ENCODE measurements at regions not wholly inside any gene's neighbourhood (a gene's known extent, or its start where the extent isn't known, plus 50 kb on each side); places are given as distances from the start of the nearest gene placed in this dataset.

DNA sequence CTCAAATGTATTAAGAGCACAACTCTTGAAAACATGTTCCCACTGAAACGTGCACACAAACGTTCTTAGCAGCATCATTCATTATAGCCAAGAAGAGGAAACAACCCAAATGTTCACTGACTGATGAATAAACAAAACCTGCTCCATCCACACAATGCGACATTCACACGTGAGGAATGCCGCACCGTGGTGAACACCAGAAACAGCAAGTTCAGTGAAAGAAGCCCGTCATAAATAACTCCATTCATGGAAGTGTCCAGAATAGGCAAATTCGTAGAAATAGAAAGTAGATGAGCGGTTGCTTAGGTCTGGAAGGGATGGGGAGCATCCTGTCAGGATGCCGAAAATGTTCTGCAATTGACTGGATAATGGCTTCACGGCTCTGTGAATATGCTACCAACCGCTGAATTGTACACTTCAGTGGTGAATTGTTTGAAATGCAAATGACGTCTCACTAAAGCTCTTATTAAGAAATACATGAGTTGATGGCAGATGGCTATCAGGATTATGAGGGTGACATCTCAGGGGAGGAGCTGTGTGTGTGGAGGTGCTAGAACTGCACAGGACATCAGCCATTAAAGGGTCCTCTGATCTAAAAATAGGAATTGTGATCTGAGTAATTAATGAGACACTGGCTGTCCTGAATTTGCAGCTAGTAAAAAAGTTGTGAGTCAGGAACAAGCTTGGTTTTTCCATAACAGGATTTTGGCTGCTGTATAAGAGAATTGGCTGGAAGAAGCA is 771.0 kb downstream of the KCNJ18 start:
- FAIRE-seq: no peak
- no peak for DNase-seq (ENCODE audit: extremely low spot score, insufficient read length, low read depth)

GRCh38 chr17:22464041-22464440 is 771.7 kb downstream of the KCNJ18 start:
- FAIRE-seq: no peak
- DNase-seq (ENCODE audit: extremely low spot score, insufficient read length, low read depth): no peak

- no peak for FAIRE-seq
- DNase-seq (ENCODE audit: extremely low spot score, insufficient read length, low read depth): no peak
Observed at GRCh38 chr17:22467720-22468119, 775.4 kb downstream of the KCNJ18 start.

DNA sequence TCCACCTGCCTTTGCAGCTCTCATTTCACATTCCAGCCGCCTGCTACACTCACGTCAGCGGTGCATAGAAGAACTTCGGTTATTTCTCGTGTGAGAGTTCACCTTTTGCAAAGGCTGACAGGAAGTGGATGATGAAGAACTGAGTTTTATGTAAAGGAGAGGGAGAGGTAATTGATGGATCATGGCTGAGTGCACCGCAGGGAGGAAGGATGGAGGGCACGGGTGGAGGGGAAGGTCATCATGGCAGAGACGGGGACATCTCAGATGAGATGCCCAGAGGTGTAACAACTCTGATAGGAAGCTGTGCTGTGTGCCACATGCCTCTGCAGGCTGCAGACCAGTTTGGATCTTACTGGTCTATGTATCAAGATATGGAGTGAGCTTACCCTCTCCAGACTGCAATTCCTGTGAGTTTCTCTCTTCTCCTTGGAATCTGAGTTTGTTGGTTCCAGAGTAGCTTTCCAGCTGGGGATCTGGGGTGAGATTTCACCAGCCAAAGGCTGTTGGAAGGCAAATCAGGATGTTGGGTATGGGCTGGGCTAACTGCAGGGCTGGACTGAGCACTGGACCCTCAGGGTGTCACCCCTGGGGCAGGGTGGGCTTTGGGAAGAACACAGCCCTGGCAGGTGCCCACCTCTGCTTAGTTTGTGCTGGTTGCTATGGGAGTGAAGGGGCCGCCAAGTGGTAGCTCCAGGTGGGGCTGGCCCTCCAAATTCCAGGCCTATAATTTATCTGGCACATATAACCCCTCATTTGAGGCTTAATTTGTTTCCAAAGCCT is 777.0 kb downstream of the KCNJ18 start:
- FAIRE-seq: no peak
- DNase-seq (ENCODE audit: extremely low spot score, insufficient read length, low read depth): no peak

GRCh38 chr17:22469941-22470340 is 777.6 kb downstream of the KCNJ18 start:
- no peak for FAIRE-seq
- DNase-seq (ENCODE audit: extremely low spot score, insufficient read length, low read depth): no peak

- DNase-seq (ENCODE audit: extremely low spot score, insufficient read length, low read depth) (no peak), FAIRE-seq (no peak)
Observed at GRCh38 chr17:22470411-22471175, 778.3 kb downstream of the KCNJ18 start.

GRCh38 chr17:22484826-22485225 is 792.5 kb downstream of the KCNJ18 start:
- FAIRE-seq (no peak), DNase-seq (ENCODE audit: extremely low spot score, insufficient read length, low read depth) (no peak)

DNA sequence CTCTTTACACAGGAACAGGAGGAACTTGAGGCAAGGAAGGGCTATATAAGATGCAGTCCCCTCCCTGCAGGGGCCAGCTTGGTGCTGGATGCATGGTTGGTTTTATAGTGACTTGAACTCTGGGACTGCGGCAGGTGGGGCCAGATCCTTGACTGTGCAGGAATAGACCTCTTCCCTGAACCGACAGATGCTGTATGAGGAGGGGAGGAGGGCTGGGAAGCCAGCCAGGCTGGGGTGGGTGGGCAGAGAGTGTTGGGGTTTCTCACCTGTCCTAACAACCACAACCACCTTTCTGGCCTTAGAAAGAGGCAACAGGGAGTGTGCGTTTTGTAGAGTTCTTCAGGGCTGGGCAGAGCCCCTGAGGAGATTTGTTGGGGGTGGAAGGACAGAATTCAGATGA is 798.1 kb downstream of the KCNJ18 start:
- no peak for DNase-seq (ENCODE audit: extremely low spot score, insufficient read length, low read depth)
- FAIRE-seq: no peak

GRCh38 chr17:22492331-22492730 is 800.0 kb downstream of the KCNJ18 start:
- no peak for DNase-seq (ENCODE audit: extremely low spot score, insufficient read length, low read depth)
- no peak for FAIRE-seq

GRCh38 chr17:22496450-22496849 is 804.1 kb downstream of the KCNJ18 start:
- DNase-seq (ENCODE audit: extremely low spot score, insufficient read length, low read depth) (no peak), FAIRE-seq (no peak)

- FAIRE-seq: no peak
- DNase-seq (ENCODE audit: extremely low spot score, insufficient read length, low read depth): no peak
Observed at GRCh38 chr17:22503322-22503899, 811.1 kb downstream of the KCNJ18 start.

DNA sequence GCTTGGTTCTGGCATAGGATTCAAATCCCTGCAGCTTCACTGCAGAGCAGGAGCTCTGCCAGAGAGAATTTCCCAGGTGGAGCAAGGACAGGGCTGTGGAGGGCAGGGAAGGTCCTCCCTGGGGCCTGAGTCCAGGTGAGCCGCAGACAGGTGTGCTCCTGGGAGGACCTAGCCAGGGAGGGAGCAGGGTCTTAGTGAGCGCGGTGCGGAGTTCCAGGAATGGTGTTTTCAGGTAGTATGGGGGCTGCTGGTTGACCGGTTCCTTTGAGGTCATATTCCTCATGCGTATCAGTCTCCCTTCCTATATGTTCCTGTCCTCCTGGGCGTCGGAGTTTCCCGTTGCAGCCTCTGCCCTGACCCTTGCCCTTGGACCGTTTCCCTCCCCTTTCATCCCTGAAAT is 813.3 kb downstream of the KCNJ18 start:
- FAIRE-seq (no peak), DNase-seq (ENCODE audit: extremely low spot score, insufficient read length, low read depth) (no peak)

DNA sequence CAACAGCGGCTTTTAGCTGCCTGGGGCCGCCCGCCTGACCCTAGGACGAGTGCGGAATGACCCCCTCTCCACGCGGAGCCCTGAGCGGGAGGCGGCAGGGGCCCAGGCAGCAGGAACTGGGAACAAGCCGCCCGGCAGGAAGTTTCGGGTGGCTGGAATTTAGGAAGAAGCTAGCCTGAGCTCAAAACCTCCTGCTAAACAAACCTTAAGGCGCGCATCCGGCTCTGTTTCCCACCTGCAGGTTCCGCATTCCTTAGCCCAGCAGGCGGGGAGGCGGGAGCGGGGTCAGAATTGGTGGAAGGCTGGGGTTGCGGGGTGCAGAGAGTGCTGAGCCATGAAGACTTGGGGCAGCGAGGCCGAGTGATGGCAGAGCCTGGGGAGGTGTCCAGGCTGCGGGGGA is 813.9 kb downstream of the KCNJ18 start:
- DNase-seq (ENCODE audit: extremely low spot score, insufficient read length, low read depth): no peak
- no peak for FAIRE-seq

GRCh38 chr17:22506861-22507260 is 814.5 kb downstream of the KCNJ18 start:
- DNase-seq (ENCODE audit: extremely low spot score, insufficient read length, low read depth): no peak
- no peak for FAIRE-seq

DNA sequence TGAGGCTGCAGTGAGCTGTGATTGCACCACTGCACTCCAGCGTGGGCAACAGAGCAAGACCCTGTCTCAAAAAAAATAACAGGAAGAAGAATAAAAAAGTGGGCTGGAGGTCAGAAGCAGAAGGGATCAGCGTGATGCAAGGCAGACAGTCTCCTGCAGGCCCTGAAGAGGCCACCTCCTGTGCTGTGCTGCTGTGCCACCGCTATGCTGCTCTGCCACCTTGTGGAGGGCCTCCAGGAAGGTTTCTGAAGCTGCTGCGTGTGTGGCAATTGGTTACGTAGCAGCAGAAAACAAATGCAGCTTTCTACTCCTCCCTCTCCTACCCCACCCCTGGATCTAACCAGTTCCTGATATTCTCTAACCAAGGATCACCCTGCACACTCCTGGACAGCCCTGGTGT is 815.5 kb downstream of the KCNJ18 start:
- DNase-seq (ENCODE audit: extremely low spot score, insufficient read length, low read depth) (no peak), FAIRE-seq (no peak)

DNA sequence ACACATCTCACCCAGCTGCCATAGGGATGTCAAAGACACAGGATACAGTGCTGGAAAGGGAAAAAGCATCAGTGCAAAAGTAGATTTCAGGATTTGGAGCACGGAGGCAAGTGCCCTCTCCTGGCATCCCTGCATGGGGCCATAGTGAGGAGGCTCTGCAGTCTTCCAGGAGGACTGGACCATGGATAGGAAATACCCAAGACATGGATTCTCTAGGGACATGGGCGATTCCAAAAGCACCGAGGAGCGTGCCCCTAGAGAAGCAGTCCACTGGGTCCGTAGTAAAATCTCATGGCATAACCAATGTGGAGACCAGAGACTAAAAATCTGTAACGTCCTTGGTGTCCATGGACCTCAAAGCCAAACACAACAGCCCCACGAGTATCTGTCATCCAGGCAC is 818.2 kb downstream of the KCNJ18 start:
- no peak for DNase-seq (ENCODE audit: extremely low spot score, insufficient read length, low read depth)
- no peak for FAIRE-seq

- FAIRE-seq: no peak
- no peak for DNase-seq (ENCODE audit: extremely low spot score, insufficient read length, low read depth)
Observed at GRCh38 chr17:22511431-22511830, 819.1 kb downstream of the KCNJ18 start.

DNA sequence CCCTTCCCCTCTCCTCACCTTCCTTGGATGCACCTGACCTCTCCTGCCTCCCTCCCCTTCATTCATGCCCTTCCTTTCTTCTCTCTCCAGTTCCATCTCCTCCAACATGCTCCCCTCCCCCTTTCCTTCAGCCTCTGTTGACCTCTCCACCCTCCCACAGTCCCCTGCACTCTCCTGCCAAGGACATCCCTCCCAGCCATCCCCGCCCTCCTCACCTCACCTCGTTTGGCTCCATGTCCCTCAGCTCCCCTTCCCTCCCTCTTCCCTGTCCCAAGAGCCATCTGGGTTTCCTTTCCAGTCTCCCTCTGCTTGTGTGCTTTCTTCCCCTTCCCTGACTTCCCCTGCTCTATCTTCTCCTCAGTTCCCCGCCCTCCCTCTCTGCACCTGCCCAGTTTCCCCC is 819.7 kb downstream of the KCNJ18 start:
- DNase-seq (ENCODE audit: extremely low spot score, insufficient read length, low read depth) (no peak), FAIRE-seq (no peak)

- DNase-seq (ENCODE audit: extremely low spot score, insufficient read length, low read depth) (no peak), FAIRE-seq (no peak)
Observed at GRCh38 chr17:22512506-22512905, 820.2 kb downstream of the KCNJ18 start.

GRCh38 chr17:22512997-22513538 is 820.7 kb downstream of the KCNJ18 start:
- FAIRE-seq: no peak
- DNase-seq (ENCODE audit: extremely low spot score, insufficient read length, low read depth): no peak
